ENCODE measurements at regions not wholly inside any gene's neighbourhood (a gene's known extent, or its start where the extent isn't known, plus 50 kb on each side); places are given as distances from the start of the nearest gene placed in this dataset.

GRCh38 chr4:59685626-59686025, 1514.5 kb upstream of the ADGRL3 start:
- TF ChIP-seq, protein P1, sequence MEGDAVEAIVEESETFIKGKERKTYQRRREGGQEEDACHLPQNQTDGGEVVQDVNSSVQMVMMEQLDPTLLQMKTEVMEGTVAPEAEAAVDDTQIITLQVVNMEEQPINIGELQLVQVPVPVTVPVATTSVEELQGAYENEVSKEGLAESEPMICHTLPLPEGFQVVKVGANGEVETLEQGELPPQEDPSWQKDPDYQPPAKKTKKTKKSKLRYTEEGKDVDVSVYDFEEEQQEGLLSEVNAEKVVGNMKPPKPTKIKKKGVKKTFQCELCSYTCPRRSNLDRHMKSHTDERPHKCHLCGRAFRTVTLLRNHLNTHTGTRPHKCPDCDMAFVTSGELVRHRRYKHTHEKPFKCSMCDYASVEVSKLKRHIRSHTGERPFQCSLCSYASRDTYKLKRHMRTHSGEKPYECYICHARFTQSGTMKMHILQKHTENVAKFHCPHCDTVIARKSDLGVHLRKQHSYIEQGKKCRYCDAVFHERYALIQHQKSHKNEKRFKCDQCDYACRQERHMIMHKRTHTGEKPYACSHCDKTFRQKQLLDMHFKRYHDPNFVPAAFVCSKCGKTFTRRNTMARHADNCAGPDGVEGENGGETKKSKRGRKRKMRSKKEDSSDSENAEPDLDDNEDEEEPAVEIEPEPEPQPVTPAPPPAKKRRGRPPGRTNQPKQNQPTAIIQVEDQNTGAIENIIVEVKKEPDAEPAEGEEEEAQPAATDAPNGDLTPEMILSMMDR (IDR thresholded peaks at IDR 0.05; ENCODE audit: extremely low read depth in 1 of 2, insufficient read depth in 1 of 2, low read depth in 1 of 2, low read length in 2 of 2), result no peak
- no peak for TF ChIP-seq MYC (IDR thresholded peaks at IDR 0.05; ENCODE audit: low read depth, low read length)
- no peak for TF ChIP-seq FOS (IDR thresholded peaks at IDR 0.05; ENCODE audit: borderline replicate concordance, insufficient read depth, low read length)
- TF ChIP-seq POLR2A (IDR thresholded peaks at IDR 0.05; ENCODE audit: low read depth, low read length), result no peak
- TF ChIP-seq JUN (IDR thresholded peaks at IDR 0.05; ENCODE audit: borderline replicate concordance, insufficient read depth, insufficient read length, low read depth), result no peak
- TF ChIP-seq POLR2AphosphoS5 (IDR thresholded peaks at IDR 0.05; ENCODE audit: insufficient read depth, low read depth, low read length), result no peak
- no peak for TF ChIP-seq MAX (IDR thresholded peaks at IDR 0.05; ENCODE audit: insufficient read depth, insufficient read length)
